ENCODE measurements at regions not wholly inside any gene's neighbourhood (a gene's known extent, or its start where the extent isn't known, plus 50 kb on each side); places are given as distances from the start of the nearest gene placed in this dataset.
A peak's percentile ranks its signal among the peaks of the same experiment; 100 is the strongest.

GRCh38 chr14:98181241-98181640, 1090.8 kb downstream of the BCL11B start:
- in situ Hi-C loops (cut with HindIII; ENCODE audit: low sequenced_read_pairs), result no loop called here
- TF ChIP-seq CTCF (IDR thresholded peaks at IDR 0.05; ENCODE audit: low read depth, low read length, missing control alignments), result no peak
- no peak for DNase-seq (ENCODE audit: low read depth)
- no peak overlapping the region for H3K4me3 ChIP-seq (ENCODE audit: low read depth, low read length)

GRCh38 chr14:98181768-98182167, 1090.2 kb downstream of the BCL11B start:
- no peak for DNase-seq (ENCODE audit: low read depth)
- no peak for TF ChIP-seq CTCF (IDR thresholded peaks at IDR 0.05; ENCODE audit: low read depth, low read length, missing control alignments)
- no peak overlapping the region for H3K4me3 ChIP-seq (ENCODE audit: low read depth, low read length)
- in situ Hi-C loops (cut with HindIII; ENCODE audit: low sequenced_read_pairs), result no loop called here

GRCh38 chr14:98182393-98183055, 1089.5 kb downstream of the BCL11B start:
- DNase-seq (ENCODE audit: low read depth), result peak; percentile 4
- in situ Hi-C loops (cut with HindIII; ENCODE audit: low sequenced_read_pairs), result no loop called here
- no peak overlapping the region for H3K4me3 ChIP-seq (ENCODE audit: low read depth, low read length)
- no peak for TF ChIP-seq CTCF (IDR thresholded peaks at IDR 0.05; ENCODE audit: low read depth, low read length, missing control alignments)

- in situ Hi-C loops (cut with HindIII; ENCODE audit: low sequenced_read_pairs), result no loop called here
- TF ChIP-seq CTCF (IDR thresholded peaks at IDR 0.05; ENCODE audit: low read depth, low read length, missing control alignments), result no peak
- DNase-seq (ENCODE audit: low read depth), result no peak
- H3K4me3 ChIP-seq (ENCODE audit: low read depth, low read length), result no peak overlapping the region
These were observed 1088.4 kb downstream of the BCL11B start for GRCh38 chr14:98183556-98183955.

- H3K4me3 ChIP-seq (ENCODE audit: low read depth, low read length), result no peak overlapping the region
- in situ Hi-C loops (cut with HindIII; ENCODE audit: low sequenced_read_pairs), result no loop called here
- DNase-seq (ENCODE audit: low read depth), result no peak
- TF ChIP-seq CTCF (IDR thresholded peaks at IDR 0.05; ENCODE audit: low read depth, low read length, missing control alignments), result no peak
These were observed 1087.5 kb downstream of the BCL11B start for GRCh38 chr14:98184457-98184856.

- no peak overlapping the region for H3K4me3 ChIP-seq (ENCODE audit: low read depth, low read length)
- DNase-seq (ENCODE audit: low read depth), result no peak
- in situ Hi-C loops (cut with HindIII; ENCODE audit: low sequenced_read_pairs), result no loop called here
- no peak for TF ChIP-seq CTCF (IDR thresholded peaks at IDR 0.05; ENCODE audit: low read depth, low read length, missing control alignments)
These were observed 1087.0 kb downstream of the BCL11B start for GRCh38 chr14:98185036-98185435.
